Suprapubic skin (tissue), 4 donors: ENCODE measurements at regions not wholly inside any gene's neighbourhood (a gene's known extent, or its start where the extent isn't known, plus 50 kb on each side); places are given as distances from the start of the nearest gene placed in this dataset.

Experiments used
- EP300 ChIP-seq: sonication (generic); formaldehyde crosslinking; IDR thresholded peaks from one replicate; pipeline ENCODE4 v1.6.1; 2017; ENCODE audit warnings: antibody characterized with exemption
- POLR2A ChIP-seq, 2 donors: fragments of 450-650 bp; IDR thresholded peaks; one replicate each; pipeline ENCODE4 v1.6.1; 2017; ENCODE audit warnings: antibody characterized with exemption in 2 of 2, mild to moderate bottlenecking in 2 of 2, moderate library complexity in 2 of 2
- POLR2AphosphoS5 ChIP-seq, 3 donors: sonication (generic); formaldehyde crosslinking; IDR thresholded peaks; one replicate each; pipeline ENCODE4 v1.6.1; 2017; ENCODE audit warnings: antibody characterized with exemption in 3 of 3
- TF ChIP-seq, protein P1 (sequence below), 2 donors: fragments of 200-600 bp in 1 of 2; fragments of 450-650 bp in 1 of 2; sonication (generic) in 1 of 2; IDR thresholded peaks; one replicate each; pipeline ENCODE4 v1.5.1; 2016 to 2019; ENCODE audit warnings: antibody characterized with exemption in 2 of 2, mild to moderate bottlenecking in 1 of 2, moderate library complexity in 1 of 2

DNA sequence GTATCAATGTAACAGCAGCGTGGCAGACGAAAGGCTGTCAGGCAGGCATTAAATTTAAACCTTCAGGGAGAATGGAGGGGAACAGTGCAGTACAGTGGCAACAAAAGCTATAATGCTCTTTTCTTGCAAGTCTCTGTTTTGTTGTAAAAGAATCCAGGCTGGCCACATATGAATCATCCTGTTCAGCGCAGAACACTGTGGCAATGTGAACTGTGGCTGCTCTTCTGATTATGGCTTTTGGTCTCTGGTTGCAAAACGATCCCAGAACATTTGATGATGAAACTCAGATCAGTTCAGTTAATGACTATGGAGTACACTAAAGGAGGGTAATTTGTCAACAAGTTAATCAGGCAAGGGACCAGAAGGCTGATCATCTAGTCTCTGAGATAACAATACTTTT lies 219.7 kb upstream of the SGO1 start:
- TF ChIP-seq, protein P1, sequence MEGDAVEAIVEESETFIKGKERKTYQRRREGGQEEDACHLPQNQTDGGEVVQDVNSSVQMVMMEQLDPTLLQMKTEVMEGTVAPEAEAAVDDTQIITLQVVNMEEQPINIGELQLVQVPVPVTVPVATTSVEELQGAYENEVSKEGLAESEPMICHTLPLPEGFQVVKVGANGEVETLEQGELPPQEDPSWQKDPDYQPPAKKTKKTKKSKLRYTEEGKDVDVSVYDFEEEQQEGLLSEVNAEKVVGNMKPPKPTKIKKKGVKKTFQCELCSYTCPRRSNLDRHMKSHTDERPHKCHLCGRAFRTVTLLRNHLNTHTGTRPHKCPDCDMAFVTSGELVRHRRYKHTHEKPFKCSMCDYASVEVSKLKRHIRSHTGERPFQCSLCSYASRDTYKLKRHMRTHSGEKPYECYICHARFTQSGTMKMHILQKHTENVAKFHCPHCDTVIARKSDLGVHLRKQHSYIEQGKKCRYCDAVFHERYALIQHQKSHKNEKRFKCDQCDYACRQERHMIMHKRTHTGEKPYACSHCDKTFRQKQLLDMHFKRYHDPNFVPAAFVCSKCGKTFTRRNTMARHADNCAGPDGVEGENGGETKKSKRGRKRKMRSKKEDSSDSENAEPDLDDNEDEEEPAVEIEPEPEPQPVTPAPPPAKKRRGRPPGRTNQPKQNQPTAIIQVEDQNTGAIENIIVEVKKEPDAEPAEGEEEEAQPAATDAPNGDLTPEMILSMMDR (IDR thresholded peaks at IDR 0.05) = no peak
- TF ChIP-seq POLR2A (IDR thresholded peaks at IDR 0.05) (no peak), POLR2AphosphoS5 (IDR thresholded peaks at IDR 0.05) (no peak), EP300 (no peak)
